ENCODE measurements at regions not wholly inside any gene's neighbourhood (a gene's known extent, or its start where the extent isn't known, plus 50 kb on each side); places are given as distances from the start of the nearest gene placed in this dataset.

- ChIA-PET CTCF (no interaction called here), POLR2A (ENCODE audit: low non-redundant PET) (no interaction called here)
- H3K36me3 ChIP-seq (ENCODE audit: insufficient read depth, low read length, poor library complexity, severe bottlenecking) = no peaks in the 10 kb centered on the region
- intact Hi-C loops (cut with micrococcal nuclease; ENCODE audit: unreplicated experiment) = no loop called here
- peak; percentile 58 for DNase-seq (ENCODE audit: low spot score)
- H3K9me3 ChIP-seq (ENCODE audit: low read depth, low read length, poor library complexity, severe bottlenecking) = no peaks in the 10 kb centered on the region
- no TSS peak for BruUV-seq (replicated peaks)
- H3K4me1 ChIP-seq (ENCODE audit: insufficient read depth, low read length, poor library complexity, severe bottlenecking) = no peaks in the 10 kb centered on the region
- TF ChIP-seq CTCF (conservative IDR thresholded peaks at IDR 0.05; ENCODE audit: low read depth, low read length) (no peak), EZH2 (IDR thresholded peaks at IDR 0.05; ENCODE audit: borderline replicate concordance, low read depth, low read length, poor library complexity, severe bottlenecking) (no peak)
- H3K4me3 ChIP-seq (ENCODE audit: low read depth, low read length, poor library complexity, severe bottlenecking) = no peak overlapping the region
- H3K27ac ChIP-seq (ENCODE audit: low read depth, low read length, poor library complexity, severe bottlenecking) = no peak overlapping the region
- peaks cover 21% of the 10 kb centered on the region for H3K27me3 ChIP-seq (replicated peaks; ENCODE audit: insufficient read depth, low read depth, low read length, poor library complexity)
Measured at GRCh38 chr11:106202935-106203620, 125.6 kb downstream of the AASDHPPT start.

- Histone ChIP-seq H3K36me3 (ENCODE audit: insufficient read depth, low read length, poor library complexity, severe bottlenecking) (no peaks in the 10 kb centered on the region), H3K27ac (ENCODE audit: low read depth, low read length, poor library complexity, severe bottlenecking) (no peak overlapping the region), H3K4me3 (ENCODE audit: low read depth, low read length, poor library complexity, severe bottlenecking) (no peak overlapping the region), H3K4me1 (ENCODE audit: insufficient read depth, low read length, poor library complexity, severe bottlenecking) (no peaks in the 10 kb centered on the region), H3K9me3 (ENCODE audit: low read depth, low read length, poor library complexity, severe bottlenecking) (no peaks in the 10 kb centered on the region), H3K27me3 (replicated peaks; ENCODE audit: insufficient read depth, low read depth, low read length, poor library complexity) (no peaks in the 10 kb centered on the region)
- ChIA-PET POLR2A (ENCODE audit: low non-redundant PET) (no interaction called here), CTCF (no interaction called here)
- intact Hi-C loops (cut with micrococcal nuclease; ENCODE audit: unreplicated experiment) = no loop called here
- TF ChIP-seq CTCF (conservative IDR thresholded peaks at IDR 0.05; ENCODE audit: low read depth, low read length) = no peak
- TF ChIP-seq EZH2 (IDR thresholded peaks at IDR 0.05; ENCODE audit: borderline replicate concordance, low read depth, low read length, poor library complexity, severe bottlenecking) = no peak
- no TSS peak for BruUV-seq (replicated peaks)
- no peak for DNase-seq (ENCODE audit: low spot score)
Measured at GRCh38 chr11:106208760-106209159, 131.3 kb downstream of the AASDHPPT start.

- no peaks in the 10 kb centered on the region for H3K36me3 ChIP-seq (ENCODE audit: insufficient read depth, low read length, poor library complexity, severe bottlenecking)
- no peak overlapping the region for H3K27ac ChIP-seq (ENCODE audit: low read depth, low read length, poor library complexity, severe bottlenecking)
- peaks cover 14% of the 10 kb centered on the region for H3K27me3 ChIP-seq (replicated peaks; ENCODE audit: insufficient read depth, low read depth, low read length, poor library complexity)
- H3K9me3 ChIP-seq (ENCODE audit: low read depth, low read length, poor library complexity, severe bottlenecking) = no peaks in the 10 kb centered on the region
- intact Hi-C loops (cut with micrococcal nuclease; ENCODE audit: unreplicated experiment) = no loop called here
- TF ChIP-seq CTCF (conservative IDR thresholded peaks at IDR 0.05; ENCODE audit: low read depth, low read length) (no peak), EZH2 (IDR thresholded peaks at IDR 0.05; ENCODE audit: borderline replicate concordance, low read depth, low read length, poor library complexity, severe bottlenecking) (no peak)
- DNase-seq (ENCODE audit: low spot score) = no peak
- ChIA-PET POLR2A (ENCODE audit: low non-redundant PET) (no interaction called here), CTCF (no interaction called here)
- no peak overlapping the region for H3K4me3 ChIP-seq (ENCODE audit: low read depth, low read length, poor library complexity, severe bottlenecking)
- H3K4me1 ChIP-seq (ENCODE audit: insufficient read depth, low read length, poor library complexity, severe bottlenecking) = no peaks in the 10 kb centered on the region
- no TSS peak for BruUV-seq (replicated peaks)
Measured at GRCh38 chr11:106212081-106212480, 134.6 kb downstream of the AASDHPPT start.

Data from A673 (cell line).